AG04450 (cell line): ENCODE measurements at regions not wholly inside any gene's neighbourhood (a gene's known extent, or its start where the extent isn't known, plus 50 kb on each side); places are given as distances from the start of the nearest gene placed in this dataset.

ENCODE experiments used
- CTCF ChIA-PET: fragments of 300-600, 350-600 bp; formaldehyde crosslinking; extraction: SDS; loops from one replicate; lab custom pipeline; 2022; ENCODE audit warnings: antibody characterized with exemption, inconsistent platforms; lab: Charles Lee
- POLR2A ChIA-PET: fragments of 350-600 bp; formaldehyde crosslinking; extraction: SDS; loops from one replicate; lab custom pipeline; 2021; ENCODE audit warnings: antibody characterized with exemption, inconsistent platforms; lab: Yijun Ruan, JAX
- DNase-seq: peaks from one replicate; pipeline ENCODE4 v3.0.0-alpha.2; 2011; ENCODE audit warnings: low read depth, low spot score
- H3K27ac ChIP-seq: one replicate; pipeline ENCODE4 v1.5.1; 2012; ENCODE audit warnings: low read depth, low read length, control low read depth
- H3K27me3 ChIP-seq: one replicate; pipeline ENCODE4 v1.6.0; 2012; ENCODE audit warnings: low read length; ENCODE audit not compliant: control insufficient read depth, insufficient read depth
- H3K4me3 ChIP-seq: 2 replicates; pipeline ENCODE4 v1.5.1; 2011; ENCODE audit warnings: mild to moderate bottlenecking, low read depth, low read length, control low read depth
- H3K9me3 ChIP-seq: 2 replicates; pipeline ENCODE4 v1.5.1; 2012; ENCODE audit warnings: low read length; ENCODE audit not compliant: control insufficient read depth, insufficient read depth
- TF ChIP-seq, protein P1 (sequence below): IDR thresholded peaks from 2 replicates; pipeline ENCODE4 v1.5.1; 2011; ENCODE audit warnings: low read depth, low read length, control low read depth, inconsistent platforms

DNA sequence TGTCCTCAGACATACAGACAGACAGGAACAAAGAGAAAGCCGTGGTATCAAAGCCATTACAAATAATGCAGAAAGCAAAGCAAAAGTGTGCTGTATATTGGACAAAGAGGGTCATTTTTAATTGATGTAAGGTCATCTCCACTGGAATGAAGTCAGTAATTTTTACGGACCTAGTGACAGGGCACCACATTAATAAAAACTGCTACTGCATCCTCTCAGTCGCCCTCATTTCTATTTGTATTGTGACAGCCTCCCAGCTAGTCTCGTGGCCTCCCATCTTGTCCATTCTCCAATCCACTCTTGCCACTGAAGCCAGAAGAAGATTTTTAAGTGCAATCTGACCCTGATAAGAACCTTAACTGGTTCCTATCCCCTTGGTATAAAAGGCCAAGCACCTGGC, 132.4 kb downstream of the NUAK1 start:
- TF ChIP-seq, protein P1, sequence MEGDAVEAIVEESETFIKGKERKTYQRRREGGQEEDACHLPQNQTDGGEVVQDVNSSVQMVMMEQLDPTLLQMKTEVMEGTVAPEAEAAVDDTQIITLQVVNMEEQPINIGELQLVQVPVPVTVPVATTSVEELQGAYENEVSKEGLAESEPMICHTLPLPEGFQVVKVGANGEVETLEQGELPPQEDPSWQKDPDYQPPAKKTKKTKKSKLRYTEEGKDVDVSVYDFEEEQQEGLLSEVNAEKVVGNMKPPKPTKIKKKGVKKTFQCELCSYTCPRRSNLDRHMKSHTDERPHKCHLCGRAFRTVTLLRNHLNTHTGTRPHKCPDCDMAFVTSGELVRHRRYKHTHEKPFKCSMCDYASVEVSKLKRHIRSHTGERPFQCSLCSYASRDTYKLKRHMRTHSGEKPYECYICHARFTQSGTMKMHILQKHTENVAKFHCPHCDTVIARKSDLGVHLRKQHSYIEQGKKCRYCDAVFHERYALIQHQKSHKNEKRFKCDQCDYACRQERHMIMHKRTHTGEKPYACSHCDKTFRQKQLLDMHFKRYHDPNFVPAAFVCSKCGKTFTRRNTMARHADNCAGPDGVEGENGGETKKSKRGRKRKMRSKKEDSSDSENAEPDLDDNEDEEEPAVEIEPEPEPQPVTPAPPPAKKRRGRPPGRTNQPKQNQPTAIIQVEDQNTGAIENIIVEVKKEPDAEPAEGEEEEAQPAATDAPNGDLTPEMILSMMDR = no peak
- Histone ChIP-seq H3K4me3 (no peak overlapping the region), H3K9me3 (no peaks in the 10 kb centered on the region), H3K27ac (no peak overlapping the region), H3K27me3 (no peaks in the 10 kb centered on the region)
- DNase-seq = no peak
- CTCF ChIA-PET = interaction anchor here (0.7 kb wide), 1 partner anchor 16 kb away, joined by 4 read pairs; no protein-coding TSS in a partner anchor
- POLR2A ChIA-PET = no interaction called here

DNA sequence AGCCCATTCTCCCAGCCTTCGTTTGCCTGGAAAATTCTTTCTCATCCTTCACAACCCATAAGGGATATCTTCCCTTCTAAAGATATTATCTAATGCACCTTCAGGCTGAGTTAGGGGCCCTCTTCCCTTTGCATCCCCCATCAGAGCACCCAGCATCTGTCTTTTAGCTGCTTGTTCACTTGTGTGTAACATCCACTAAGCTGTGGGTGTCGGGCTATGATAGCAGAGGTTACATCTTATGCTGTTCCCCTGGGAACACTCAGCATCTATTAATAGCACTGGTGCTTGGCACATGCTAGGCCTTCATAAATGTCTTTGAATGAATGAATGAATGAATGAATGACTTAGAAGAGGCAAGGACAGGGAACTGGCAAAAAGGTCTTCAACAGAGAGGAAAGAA, 131.8 kb downstream of the NUAK1 start:
- POLR2A ChIA-PET = no interaction called here
- CTCF ChIA-PET = no interaction called here
- TF ChIP-seq, protein P1 = no peak
- no peak overlapping the region for H3K27ac ChIP-seq
- H3K4me3 ChIP-seq = no peak overlapping the region
- no peaks in the 10 kb centered on the region for H3K9me3 ChIP-seq
- no peak for DNase-seq
- no peaks in the 10 kb centered on the region for H3K27me3 ChIP-seq

DNA sequence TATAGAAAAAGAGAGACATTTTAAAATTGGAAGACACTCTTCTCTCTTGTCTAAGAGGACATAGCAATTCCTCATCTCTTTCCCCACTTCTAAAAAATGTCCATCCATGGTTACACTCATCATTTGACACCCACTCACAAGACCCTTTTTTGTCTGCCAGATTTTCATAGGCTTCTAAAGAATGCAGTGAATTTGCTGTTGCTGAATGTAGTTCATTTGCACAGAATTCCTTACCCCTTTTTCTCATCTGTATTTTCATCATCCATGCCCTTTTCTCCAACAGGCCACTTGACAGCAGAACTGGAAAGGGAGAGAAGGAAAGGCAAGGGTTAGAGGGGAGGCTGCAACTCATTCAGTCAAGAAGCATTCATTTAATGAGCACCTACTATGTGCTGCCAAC, 128.0 kb downstream of the NUAK1 start:
- no peaks in the 10 kb centered on the region; the same call in 1 of the 2 replicates for H3K9me3 ChIP-seq
- DNase-seq = no peak
- CTCF ChIA-PET = no interaction called here

More for the DNA sequence above, 128.0 kb downstream of the NUAK1 start:
- Histone ChIP-seq H3K27ac (no peak overlapping the region), H3K27me3 (no peaks in the 10 kb centered on the region), H3K4me3 (no peak overlapping the region)
- POLR2A ChIA-PET = no interaction called here
- TF ChIP-seq, protein P1 = no peak
